Muscle layer of duodenum (tissue), 2 donors: ENCODE measurements at regions not wholly inside any gene's neighbourhood (a gene's known extent, or its start where the extent isn't known, plus 50 kb on each side); places are given as distances from the start of the nearest gene placed in this dataset.

ENCODE experiments used
- H3K27ac ChIP-seq: one replicate; pipeline ENCODE4 v1.7.0; 2013; ENCODE audit warnings: mild to moderate bottlenecking, low read length
- H3K27me3 ChIP-seq: one replicate; pipeline ENCODE4 v1.7.0; 2013; ENCODE audit warnings: low read depth, mild to moderate bottlenecking, control low read depth, low read length
- H3K36me3 ChIP-seq, 2 donors: one replicate each; pipeline ENCODE4 v1.7.0; 2013; ENCODE audit warnings: low read length in 2 of 2, control low read depth in 1 of 2, mild to moderate bottlenecking in 1 of 2; ENCODE audit not compliant: insufficient read depth in 2 of 2, control insufficient read depth in 1 of 2
- H3K4me1 ChIP-seq, 2 donors: one replicate each; pipeline ENCODE4 v1.7.0; 2013; ENCODE audit warnings: low read length in 2 of 2, mild to moderate bottlenecking in 2 of 2, control low read depth in 1 of 2, moderate library complexity in 1 of 2; ENCODE audit not compliant: insufficient read depth in 2 of 2, control insufficient read depth in 1 of 2
- H3K4me3 ChIP-seq, 2 donors: one replicate each; pipeline ENCODE4 v1.7.0; 2013; ENCODE audit warnings: low read length in 2 of 2, low read depth in 1 of 2, mild to moderate bottlenecking in 1 of 2
- H3K9me3 ChIP-seq, 2 donors: one replicate each; pipeline ENCODE4 v1.7.0; 2013; ENCODE audit warnings: low read length in 2 of 2, control low read depth in 1 of 2, mild to moderate bottlenecking in 1 of 2; ENCODE audit not compliant: control insufficient read depth in 1 of 2
- donor health status: healthy.

DNA sequence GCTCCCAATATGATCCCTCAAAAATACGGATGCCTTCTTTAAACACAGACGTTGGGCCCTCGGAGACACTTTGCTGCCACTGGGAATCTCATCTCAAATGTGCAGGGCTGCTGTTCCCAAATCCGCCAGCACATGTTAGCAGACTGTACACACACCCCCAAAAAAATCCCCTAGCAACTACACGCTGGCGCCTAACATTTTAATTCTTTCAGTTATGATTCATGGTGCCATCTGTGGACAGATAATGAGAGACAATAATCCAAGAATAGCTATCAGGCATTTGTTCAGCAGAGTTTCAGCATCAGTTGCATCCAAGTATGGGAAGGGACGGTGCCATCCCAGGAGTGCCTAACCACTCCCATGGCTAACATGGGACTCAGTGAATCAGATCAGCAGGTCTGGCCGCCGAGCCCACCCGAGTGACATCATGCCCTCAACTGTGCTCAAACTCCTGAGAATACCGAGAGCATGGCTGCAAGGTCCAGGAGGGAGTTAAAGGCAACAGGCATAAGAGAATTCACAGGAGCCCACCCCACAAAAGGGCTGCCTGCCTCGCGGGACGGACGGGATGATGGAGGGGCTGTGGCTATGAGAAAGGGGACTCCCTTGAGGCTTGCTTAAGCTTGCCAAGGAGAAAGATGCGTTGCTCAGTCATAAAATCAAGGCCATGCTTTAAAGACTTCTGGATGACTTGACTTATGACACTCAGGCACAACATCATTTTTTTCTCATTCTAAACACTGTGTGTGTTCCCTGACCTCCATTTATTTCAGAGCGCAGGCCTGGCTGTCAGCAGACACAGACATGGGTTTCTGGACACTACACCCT, 337.0 kb downstream of the SHANK2 start:
- Histone ChIP-seq H3K4me1 (no peaks in the 10 kb centered on the region), H3K27me3 (no peaks in the 10 kb centered on the region), H3K9me3 (no peaks in the 10 kb centered on the region), H3K4me3 (no peak overlapping the region), H3K27ac (no peak overlapping the region), H3K36me3 (no peaks in the 10 kb centered on the region)

GRCh38 chr11:70916351-70916750, 336.0 kb downstream of the SHANK2 start:
- H3K27ac ChIP-seq = no peak overlapping the region
- H3K9me3 ChIP-seq = peaks cover 0 to 8% of the 10 kb centered on the region in 2 donors
- no peaks in the 10 kb centered on the region for H3K36me3 ChIP-seq

GRCh38 chr11:70918242-70918641, 334.1 kb downstream of the SHANK2 start:
- Histone ChIP-seq H3K4me3 (no peak overlapping the region), H3K27ac (no peak overlapping the region), H3K9me3 (peaks cover 9 to 21% of the 10 kb centered on the region in 2 donors)

More at GRCh38 chr11:70916351-70916750, 336.0 kb downstream of the SHANK2 start:
- Histone ChIP-seq H3K4me3 (no peak overlapping the region), H3K4me1 (no peaks in the 10 kb centered on the region), H3K27me3 (no peaks in the 10 kb centered on the region)

GRCh38 chr11:70921804-70922203, 330.6 kb downstream of the SHANK2 start:
- H3K4me1 ChIP-seq = no peaks in the 10 kb centered on the region
- H3K9me3 ChIP-seq = peaks cover 9 to 25% of the 10 kb centered on the region in 2 donors
- no peaks in the 10 kb centered on the region for H3K36me3 ChIP-seq
- peak overlapping the region in 1 of 2 donors; percentile 22 for H3K4me3 ChIP-seq
- no peak overlapping the region for H3K27ac ChIP-seq
- no peaks in the 10 kb centered on the region for H3K27me3 ChIP-seq

More at GRCh38 chr11:70918242-70918641, 334.1 kb downstream of the SHANK2 start:
- no peaks in the 10 kb centered on the region for H3K36me3 ChIP-seq
- H3K4me1 ChIP-seq = no peaks in the 10 kb centered on the region
- no peaks in the 10 kb centered on the region for H3K27me3 ChIP-seq

- no peaks in the 10 kb centered on the region for H3K27me3 ChIP-seq
- peaks cover 9 to 25% of the 10 kb centered on the region in 2 donors for H3K9me3 ChIP-seq
- H3K4me3 ChIP-seq = no peak overlapping the region
- no peaks in the 10 kb centered on the region for H3K36me3 ChIP-seq
- no peak overlapping the region for H3K27ac ChIP-seq
- no peaks in the 10 kb centered on the region for H3K4me1 ChIP-seq
Measured at GRCh38 chr11:70924108-70924507, 328.3 kb downstream of the SHANK2 start.

GRCh38 chr11:70925238-70925637, 327.1 kb downstream of the SHANK2 start:
- H3K4me3 ChIP-seq = no peak overlapping the region
- no peaks in the 10 kb centered on the region for H3K4me1 ChIP-seq
- no peak overlapping the region for H3K27ac ChIP-seq
- H3K9me3 ChIP-seq = peaks cover 12 to 30% of the 10 kb centered on the region in 2 donors
- H3K36me3 ChIP-seq = no peaks in the 10 kb centered on the region
- no peaks in the 10 kb centered on the region for H3K27me3 ChIP-seq

GRCh38 chr11:70926543-70927201, 325.7 kb downstream of the SHANK2 start:
- H3K9me3 ChIP-seq = peaks cover 12 to 21% of the 10 kb centered on the region in 2 donors
- no peaks in the 10 kb centered on the region for H3K36me3 ChIP-seq
- H3K27me3 ChIP-seq = no peaks in the 10 kb centered on the region
- no peak overlapping the region for H3K4me3 ChIP-seq
- no peaks in the 10 kb centered on the region for H3K4me1 ChIP-seq
- H3K27ac ChIP-seq = no peak overlapping the region

DNA sequence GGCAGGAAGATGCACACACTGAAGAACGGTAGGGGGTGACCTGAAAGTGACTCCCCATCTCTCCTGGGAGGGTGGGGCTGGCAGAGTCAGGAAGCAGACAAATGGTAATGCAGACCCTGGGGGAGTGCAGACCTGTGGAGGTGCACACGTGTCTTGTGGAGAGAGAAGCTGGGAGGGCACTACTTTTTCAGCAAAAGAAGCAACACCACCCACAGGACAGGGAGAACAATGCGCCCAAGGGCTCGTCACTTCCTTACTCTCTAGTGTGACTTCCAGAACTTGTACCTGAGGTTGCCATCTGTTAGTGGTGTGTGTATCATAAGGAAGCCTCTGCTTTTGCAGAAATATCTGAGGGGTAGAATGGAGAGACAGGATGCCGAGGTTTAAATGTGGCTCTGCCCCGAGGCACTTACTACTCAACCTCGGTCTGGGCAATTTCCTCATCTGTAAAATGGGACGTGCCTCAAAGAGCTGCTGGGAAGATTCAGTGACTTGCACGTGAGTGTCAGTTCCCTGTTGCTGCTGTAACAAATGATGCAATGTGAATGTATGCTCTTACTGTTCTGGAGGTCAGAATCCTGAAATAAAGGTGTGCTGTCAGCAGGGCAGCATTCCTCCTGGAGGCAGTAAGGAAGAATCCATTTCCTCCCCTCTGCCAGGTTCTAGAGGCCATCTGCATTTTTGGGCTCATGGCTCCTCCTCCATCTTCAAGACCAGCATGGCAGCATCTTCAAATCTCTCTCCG, 323.4 kb downstream of the SHANK2 start:
- H3K36me3 ChIP-seq = no peaks in the 10 kb centered on the region
- no peak overlapping the region for H3K27ac ChIP-seq
- no peaks in the 10 kb centered on the region for H3K27me3 ChIP-seq
- no peaks in the 10 kb centered on the region for H3K4me1 ChIP-seq
- H3K9me3 ChIP-seq = peaks cover 3 to 10% of the 10 kb centered on the region in 2 donors
- H3K4me3 ChIP-seq = no peak overlapping the region

DNA sequence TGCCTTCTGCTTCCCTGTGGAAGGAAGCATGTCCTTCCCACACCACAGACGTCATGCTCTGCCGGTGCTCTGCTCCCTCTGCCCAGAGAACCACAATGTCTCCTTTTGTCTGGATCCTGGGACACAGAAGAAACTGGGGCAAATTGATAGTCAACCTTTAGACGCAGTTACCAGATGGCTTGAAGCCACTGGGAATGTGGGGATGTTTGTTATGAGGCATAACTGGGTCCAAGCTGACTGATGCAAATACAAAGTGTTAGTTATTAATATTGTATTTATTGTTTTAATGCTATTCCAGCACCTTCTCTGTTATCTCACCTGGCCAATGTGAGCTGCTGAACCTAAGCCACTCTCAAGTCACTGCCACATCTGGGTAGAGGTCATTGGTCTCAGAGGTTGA, 322.2 kb downstream of the SHANK2 start:
- Histone ChIP-seq H3K36me3 (no peaks in the 10 kb centered on the region), H3K9me3 (peaks cover 3 to 10% of the 10 kb centered on the region in 2 donors), H3K4me3 (no peak overlapping the region), H3K27me3 (no peaks in the 10 kb centered on the region), H3K4me1 (no peaks in the 10 kb centered on the region), H3K27ac (no peak overlapping the region)

DNA sequence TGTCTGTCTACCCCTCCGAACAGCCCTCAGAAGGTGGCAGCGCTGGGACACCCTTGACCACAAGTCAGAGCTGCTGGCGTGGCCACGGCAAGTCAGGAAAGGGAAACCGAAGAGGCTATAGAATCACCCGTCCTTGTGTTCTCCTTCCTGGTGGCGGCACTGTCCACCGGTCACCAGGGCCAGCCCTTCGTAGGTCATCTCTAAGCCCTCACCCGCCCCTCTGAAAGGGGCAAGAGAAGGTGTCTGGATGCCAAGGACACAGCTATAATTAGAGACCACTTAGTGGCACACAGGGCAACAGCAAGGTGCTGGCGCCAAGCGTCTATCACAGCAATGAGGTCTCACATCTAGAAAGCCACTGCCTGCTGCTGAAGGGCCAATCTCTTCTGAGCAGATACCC, 320.9 kb downstream of the SHANK2 start:
- H3K4me3 ChIP-seq = no peak overlapping the region
- H3K4me1 ChIP-seq = no peaks in the 10 kb centered on the region
- no peaks in the 10 kb centered on the region for H3K27me3 ChIP-seq
- H3K27ac ChIP-seq = no peak overlapping the region
- no peaks in the 10 kb centered on the region for H3K36me3 ChIP-seq
- H3K9me3 ChIP-seq = peaks cover 3 to 6% of the 10 kb centered on the region in 2 donors

DNA sequence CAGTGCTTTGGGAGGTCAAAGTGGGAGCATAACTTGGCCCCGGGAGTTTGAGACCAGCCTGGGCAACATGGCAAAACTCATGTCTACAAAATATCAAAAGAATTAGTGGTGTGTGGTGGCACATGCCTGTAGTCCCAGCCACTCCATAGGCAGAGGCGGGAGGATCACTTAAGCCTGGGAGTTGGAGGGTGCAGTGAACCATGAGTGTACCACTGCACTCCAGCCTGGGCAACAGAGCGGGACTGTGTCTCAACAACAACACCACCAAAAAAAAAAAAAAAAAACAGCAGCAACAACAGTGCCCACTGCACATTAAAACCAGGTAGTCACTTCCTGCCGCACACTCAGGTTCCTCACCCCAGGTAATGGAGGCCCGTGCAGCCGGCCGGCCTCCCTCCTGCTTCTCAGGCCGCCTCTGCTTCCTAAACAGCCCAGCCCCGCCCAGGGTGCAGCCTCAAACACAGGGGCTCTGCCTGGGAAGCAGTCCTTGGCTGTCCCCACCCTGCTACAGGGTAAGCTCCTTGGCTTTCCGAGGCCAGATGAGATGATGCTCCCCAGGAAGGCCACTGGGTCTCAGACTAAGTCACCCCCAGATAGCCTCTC, 318.3 kb downstream of the SHANK2 start:
- Histone ChIP-seq H3K27me3 (no peaks in the 10 kb centered on the region), H3K4me3 (no peak overlapping the region), H3K9me3 (peaks cover 3 to 6% of the 10 kb centered on the region in 2 donors), H3K27ac (no peak overlapping the region), H3K4me1 (no peaks in the 10 kb centered on the region), H3K36me3 (no peaks in the 10 kb centered on the region)
